HG02623 (cell line): ENCODE measurements at regions not wholly inside any gene's neighbourhood (a gene's known extent, or its start where the extent isn't known, plus 50 kb on each side); places are given as distances from the start of the nearest gene placed in this dataset.
"Not testable (repeated sequence)": the region's sequence is repeated elsewhere in the genome, so short reads cannot be mapped to it uniquely, and the experiment has no call there.

ENCODE experiments used
- ATAC-seq: cut with Tn5 transposase; IDR thresholded peaks from one replicate; pipeline ENCODE4 v1.9.1; 2021; ENCODE audit warnings: moderate library complexity; ENCODE audit not compliant: unreplicated experiment

- no peak for ATAC-seq
Observed at GRCh38 chr7:12974451-12975166, 287.2 kb downstream of the ARL4A start.

GRCh38 chr7:12975412-12975811 lies 288.0 kb downstream of the ARL4A start:
- no peak for ATAC-seq

GRCh38 chr7:12979181-12979580 lies 291.7 kb downstream of the ARL4A start:
- ATAC-seq: no peak

- no peak for ATAC-seq
Observed at GRCh38 chr7:12982178-12982577, 294.7 kb downstream of the ARL4A start.

- no peak for ATAC-seq
Observed at GRCh38 chr7:12984117-12984516, 296.7 kb downstream of the ARL4A start.

GRCh38 chr7:12985228-12985627 lies 297.8 kb downstream of the ARL4A start:
- no peak for ATAC-seq

- ATAC-seq: no peak
Observed at GRCh38 chr7:12985752-12986151, 298.3 kb downstream of the ARL4A start.

- no peak for ATAC-seq
Observed at GRCh38 chr7:12987238-12987637, 299.8 kb downstream of the ARL4A start.

- no peak for ATAC-seq
Observed at GRCh38 chr7:12990440-12990839, 303.0 kb downstream of the ARL4A start.

GRCh38 chr7:12993025-12993424 lies 305.6 kb downstream of the ARL4A start:
- no peak for ATAC-seq

- no peak for ATAC-seq
Observed at GRCh38 chr7:12995912-12996469, 308.6 kb downstream of the ARL4A start.

GRCh38 chr7:13007331-13007730 lies 319.9 kb downstream of the ARL4A start:
- no peak for ATAC-seq

- no peak for ATAC-seq
Observed at GRCh38 chr7:13009517-13009916, 322.1 kb downstream of the ARL4A start.

- no peak for ATAC-seq
Observed at GRCh38 chr7:13014011-13014410, 326.6 kb downstream of the ARL4A start.

- ATAC-seq: no peak
Observed at GRCh38 chr7:13016036-13016581, 328.7 kb downstream of the ARL4A start.

GRCh38 chr7:13016592-13017332 lies 329.3 kb downstream of the ARL4A start:
- no peak for ATAC-seq

- ATAC-seq: no peak
Observed at GRCh38 chr7:13017333-13017857, 330.0 kb downstream of the ARL4A start.

- ATAC-seq: no peak
Observed at GRCh38 chr7:13017881-13018280, 330.4 kb downstream of the ARL4A start.

GRCh38 chr7:13021566-13022300 lies 334.3 kb downstream of the ARL4A start:
- no peak for ATAC-seq

- ATAC-seq: no peak
Observed at GRCh38 chr7:13024121-13024674, 336.8 kb downstream of the ARL4A start.

- not testable (repeated sequence) for ATAC-seq
Observed at GRCh38 chr7:13025043-13025442, 337.6 kb downstream of the ARL4A start.
